Activated naive CD4-positive, alpha-beta T cell treated with anti-CD3 and anti-CD28 coated beads, Interleukin-2, amount 10 ng/mL, durations not matched to agents 7 days and 5 days (primary cell): ENCODE measurements at regions not wholly inside any gene's neighbourhood (a gene's known extent, or its start where the extent isn't known, plus 50 kb on each side); places are given as distances from the start of the nearest gene placed in this dataset.

Experiments used
- CTCF ChIA-PET: fragments of 350-600 bp; sonication (Branson Sonifier 250); formaldehyde crosslinking; loops from one replicate; lab custom pipeline; 2021; ENCODE audit warnings: antibody characterized with exemption; lab: Charles Lee
- DNase-seq: peaks from one replicate; pipeline ENCODE4 v3.0.0-alpha.2; 2020
- H3K27ac Mint-ChIP-seq: one replicate; pipeline ENCODE4 v1.8.0; 2021; ENCODE audit warnings: mild to moderate bottlenecking, moderate library complexity, mixed read lengths
- H3K27me3 Mint-ChIP-seq: one replicate; pipeline ENCODE4 v1.8.0; 2021; ENCODE audit warnings: mild to moderate bottlenecking, mixed read lengths
- H3K36me3 Mint-ChIP-seq: one replicate; pipeline ENCODE4 v1.8.0; 2021; ENCODE audit warnings: mixed read lengths
- H3K4me1 Mint-ChIP-seq: one replicate; pipeline ENCODE4 v1.8.0; 2021; ENCODE audit warnings: mixed read lengths
- H3K4me3 Mint-ChIP-seq: one replicate; pipeline ENCODE4 v1.8.0; 2021; ENCODE audit warnings: mild to moderate bottlenecking, moderate library complexity, mixed read lengths
- H3K9me3 Mint-ChIP-seq: one replicate; pipeline ENCODE4 v1.8.0; 2021; ENCODE audit warnings: mixed read lengths

DNA sequence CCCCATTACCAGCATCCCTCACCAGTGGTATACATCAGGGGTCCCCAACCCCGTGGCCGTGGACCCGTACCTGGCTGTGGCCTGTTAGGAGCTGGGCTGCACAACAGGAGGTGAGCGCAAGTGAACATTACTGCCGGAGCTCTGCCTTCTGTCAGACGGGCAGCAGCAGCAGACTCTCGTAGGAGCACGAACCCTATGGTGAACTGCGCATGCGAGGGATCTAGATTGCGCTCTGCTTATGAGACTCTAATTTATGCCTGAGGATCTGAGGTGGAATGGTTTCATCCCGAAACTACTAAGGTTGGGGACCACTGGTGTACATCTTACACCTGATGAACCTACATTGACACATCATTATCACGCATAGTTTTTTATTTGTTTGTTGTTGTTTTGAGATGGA is 52.8 kb upstream of the DHX15 start:
- CTCF ChIA-PET: no interaction called here
- no peaks in the 10 kb centered on the region for H3K36me3 Mint-ChIP-seq
- no peak for DNase-seq
- no peaks in the 10 kb centered on the region for H3K4me1 Mint-ChIP-seq
- H3K4me3 Mint-ChIP-seq: no peak overlapping the region
- no peaks in the 10 kb centered on the region for H3K9me3 Mint-ChIP-seq
- H3K27ac Mint-ChIP-seq: no peak overlapping the region
- H3K27me3 Mint-ChIP-seq: peaks cover 16% of the 10 kb centered on the region

GRCh38 chr4:24638396-24638875 is 54.1 kb upstream of the DHX15 start:
- Mint-ChIP-seq H3K4me1 (no peaks in the 10 kb centered on the region), H3K27me3 (peaks cover 16% of the 10 kb centered on the region), H3K36me3 (no peaks in the 10 kb centered on the region), H3K4me3 (no peak overlapping the region), H3K9me3 (no peaks in the 10 kb centered on the region), H3K27ac (no peak overlapping the region)
- no peak for DNase-seq
- CTCF ChIA-PET: no interaction called here

GRCh38 chr4:24639714-24640113 is 55.4 kb upstream of the DHX15 start:
- H3K27ac Mint-ChIP-seq: no peak overlapping the region
- H3K27me3 Mint-ChIP-seq: peaks cover 21% of the 10 kb centered on the region
- H3K4me1 Mint-ChIP-seq: no peaks in the 10 kb centered on the region
- no peak for DNase-seq
- no peaks in the 10 kb centered on the region for H3K9me3 Mint-ChIP-seq
- H3K36me3 Mint-ChIP-seq: no peaks in the 10 kb centered on the region
- CTCF ChIA-PET: no interaction called here
- H3K4me3 Mint-ChIP-seq: no peak overlapping the region

DNA sequence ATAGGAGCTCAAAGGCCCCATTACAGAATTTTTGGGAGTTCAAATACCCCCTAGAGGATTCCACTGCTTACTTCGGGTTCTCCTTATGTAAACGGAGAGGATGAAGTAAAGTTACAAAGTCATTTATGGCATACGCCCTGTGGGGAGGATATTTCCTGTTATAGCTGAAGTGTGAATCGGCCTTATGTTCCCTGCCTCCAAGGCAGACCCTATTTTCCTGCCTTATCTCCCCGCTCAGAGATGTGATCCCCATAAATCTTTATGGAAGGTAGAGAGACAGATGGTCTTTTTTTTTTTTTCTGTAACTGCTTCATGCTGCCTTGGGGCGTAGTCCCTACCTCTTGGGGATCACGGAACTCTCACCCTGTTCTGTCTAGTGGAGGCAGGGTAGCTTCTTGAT is 56.0 kb upstream of the DHX15 start:
- peaks cover 21% of the 10 kb centered on the region for H3K27me3 Mint-ChIP-seq
- H3K4me3 Mint-ChIP-seq: no peak overlapping the region
- H3K36me3 Mint-ChIP-seq: no peaks in the 10 kb centered on the region
- H3K4me1 Mint-ChIP-seq: no peaks in the 10 kb centered on the region
- DNase-seq: no peak
- no peak overlapping the region for H3K27ac Mint-ChIP-seq
- CTCF ChIA-PET: no interaction called here
- no peaks in the 10 kb centered on the region for H3K9me3 Mint-ChIP-seq

DNA sequence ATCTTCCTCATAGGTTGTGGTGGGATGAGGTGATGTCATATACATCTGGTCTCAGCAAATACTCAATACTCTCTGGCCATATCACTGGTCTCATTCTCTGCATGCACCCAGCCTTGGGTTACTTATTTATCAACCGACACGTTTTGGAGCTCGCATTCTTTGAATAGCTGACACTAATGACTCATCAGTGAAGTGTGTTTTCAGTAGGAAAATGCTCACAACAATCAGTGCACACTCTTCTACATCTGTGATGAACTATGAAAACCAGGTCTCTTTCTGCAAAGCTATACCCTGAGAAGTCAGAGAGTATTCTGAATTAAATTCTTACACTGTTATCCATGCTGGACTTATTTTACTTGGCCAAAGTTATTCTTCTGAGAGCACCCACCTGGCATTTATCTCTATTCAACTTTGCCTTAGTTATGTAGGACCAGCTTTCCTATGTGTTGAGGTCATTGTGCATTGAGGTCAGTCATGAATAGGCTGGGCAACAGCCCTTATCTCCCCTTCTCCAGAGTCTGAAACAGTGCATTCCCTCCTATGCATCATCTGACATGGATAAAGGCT is 58.7 kb upstream of the DHX15 start:
- no peaks in the 10 kb centered on the region for H3K9me3 Mint-ChIP-seq
- H3K4me3 Mint-ChIP-seq: no peak overlapping the region
- H3K27me3 Mint-ChIP-seq: peaks cover 21% of the 10 kb centered on the region
- CTCF ChIA-PET: no interaction called here
- no peak overlapping the region for H3K27ac Mint-ChIP-seq
- no peaks in the 10 kb centered on the region for H3K36me3 Mint-ChIP-seq
- DNase-seq: no peak
- no peaks in the 10 kb centered on the region for H3K4me1 Mint-ChIP-seq

DNA sequence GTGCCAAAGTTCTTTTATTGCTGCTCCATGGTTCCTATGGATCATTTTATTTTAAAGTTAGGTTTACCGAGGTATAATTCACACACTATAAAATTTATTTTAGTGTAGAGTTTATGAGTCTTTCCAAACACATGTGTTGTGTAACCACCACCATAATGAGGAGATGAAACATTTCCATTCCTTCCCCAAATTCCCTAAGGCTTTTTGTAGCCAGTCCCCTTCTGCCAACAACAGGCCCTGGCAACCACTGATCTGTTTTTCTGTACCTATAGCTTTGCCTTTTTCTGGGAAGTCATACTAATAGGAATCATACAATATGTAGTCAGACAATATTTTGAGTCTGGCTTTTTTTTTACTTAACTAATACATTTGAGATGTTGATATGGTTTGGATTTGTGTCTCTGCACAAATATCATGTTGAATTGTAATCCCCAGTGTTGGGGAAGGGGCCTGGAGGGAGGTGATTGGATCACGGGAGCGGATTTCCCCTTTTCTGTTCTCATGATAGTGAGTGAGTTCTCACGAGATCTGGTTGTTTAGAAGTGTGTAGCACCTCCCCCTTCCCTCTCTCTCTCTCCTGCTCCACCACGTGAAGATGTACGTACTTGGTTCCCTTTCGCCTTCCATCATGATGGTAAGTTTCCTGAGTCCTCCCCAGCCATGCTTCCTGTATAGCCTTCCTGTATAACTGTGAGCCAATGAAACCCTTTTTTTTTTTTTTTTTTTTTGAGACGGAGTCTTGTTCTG is 59.6 kb upstream of the DHX15 start:
- CTCF ChIA-PET: no interaction called here
- H3K27me3 Mint-ChIP-seq: peaks cover 21% of the 10 kb centered on the region
- no peak for DNase-seq
- no peak overlapping the region for H3K4me3 Mint-ChIP-seq
- H3K36me3 Mint-ChIP-seq: no peaks in the 10 kb centered on the region
- H3K27ac Mint-ChIP-seq: no peak overlapping the region
- no peaks in the 10 kb centered on the region for H3K9me3 Mint-ChIP-seq
- no peaks in the 10 kb centered on the region for H3K4me1 Mint-ChIP-seq

- Mint-ChIP-seq H3K4me3 (no peak overlapping the region), H3K36me3 (no peaks in the 10 kb centered on the region), H3K4me1 (no peaks in the 10 kb centered on the region), H3K9me3 (no peaks in the 10 kb centered on the region), H3K27me3 (peaks cover 10% of the 10 kb centered on the region), H3K27ac (no peak overlapping the region)
- no peak for DNase-seq
- CTCF ChIA-PET: no interaction called here
Observed at GRCh38 chr4:24644983-24645764, 60.8 kb upstream of the DHX15 start.

- DNase-seq: no peak
- no peaks in the 10 kb centered on the region for H3K4me1 Mint-ChIP-seq
- CTCF ChIA-PET: no interaction called here
- H3K27ac Mint-ChIP-seq: no peak overlapping the region
- H3K9me3 Mint-ChIP-seq: no peaks in the 10 kb centered on the region
- no peaks in the 10 kb centered on the region for H3K36me3 Mint-ChIP-seq
- H3K4me3 Mint-ChIP-seq: no peak overlapping the region
- peaks cover 4% of the 10 kb centered on the region for H3K27me3 Mint-ChIP-seq
Observed at GRCh38 chr4:24645765-24646550, 61.6 kb upstream of the DHX15 start.

DNA sequence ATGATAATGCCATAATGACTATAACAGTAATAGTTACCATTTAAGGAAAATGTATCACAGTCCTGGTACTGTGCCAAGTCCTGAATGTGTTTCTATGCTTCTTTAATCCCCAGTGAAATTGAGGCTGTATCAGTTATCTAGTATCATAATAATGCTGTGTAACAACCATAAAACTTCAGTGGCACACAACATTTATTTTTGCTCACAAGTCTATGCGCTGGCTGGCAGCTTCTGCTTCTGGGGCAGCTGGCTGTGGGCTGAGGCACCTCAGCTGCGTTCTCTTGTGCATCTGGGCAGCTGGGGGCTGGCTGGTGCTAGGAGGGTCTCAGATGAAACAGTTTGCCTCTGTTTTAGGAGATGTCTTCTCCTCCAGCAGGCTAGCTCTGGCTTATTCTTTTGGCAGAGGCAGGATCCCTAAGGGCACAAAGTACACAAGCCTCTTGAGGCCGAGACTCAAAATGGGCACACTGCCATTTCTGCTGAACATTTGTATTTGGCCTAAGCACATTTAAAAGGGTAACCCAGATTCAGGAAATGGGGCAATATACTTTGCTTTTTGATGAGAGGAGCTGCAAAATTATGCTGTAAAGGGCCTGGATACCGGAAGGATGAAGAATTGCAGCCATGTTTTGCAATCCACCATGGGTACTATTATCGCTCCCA is 62.6 kb upstream of the DHX15 start:
- CTCF ChIA-PET: no interaction called here
- H3K9me3 Mint-ChIP-seq: no peaks in the 10 kb centered on the region
- H3K27ac Mint-ChIP-seq: no peak overlapping the region
- peaks cover 4% of the 10 kb centered on the region for H3K27me3 Mint-ChIP-seq
- no peaks in the 10 kb centered on the region for H3K4me1 Mint-ChIP-seq
- no peak for DNase-seq
- H3K36me3 Mint-ChIP-seq: no peaks in the 10 kb centered on the region
- no peak overlapping the region for H3K4me3 Mint-ChIP-seq

DNA sequence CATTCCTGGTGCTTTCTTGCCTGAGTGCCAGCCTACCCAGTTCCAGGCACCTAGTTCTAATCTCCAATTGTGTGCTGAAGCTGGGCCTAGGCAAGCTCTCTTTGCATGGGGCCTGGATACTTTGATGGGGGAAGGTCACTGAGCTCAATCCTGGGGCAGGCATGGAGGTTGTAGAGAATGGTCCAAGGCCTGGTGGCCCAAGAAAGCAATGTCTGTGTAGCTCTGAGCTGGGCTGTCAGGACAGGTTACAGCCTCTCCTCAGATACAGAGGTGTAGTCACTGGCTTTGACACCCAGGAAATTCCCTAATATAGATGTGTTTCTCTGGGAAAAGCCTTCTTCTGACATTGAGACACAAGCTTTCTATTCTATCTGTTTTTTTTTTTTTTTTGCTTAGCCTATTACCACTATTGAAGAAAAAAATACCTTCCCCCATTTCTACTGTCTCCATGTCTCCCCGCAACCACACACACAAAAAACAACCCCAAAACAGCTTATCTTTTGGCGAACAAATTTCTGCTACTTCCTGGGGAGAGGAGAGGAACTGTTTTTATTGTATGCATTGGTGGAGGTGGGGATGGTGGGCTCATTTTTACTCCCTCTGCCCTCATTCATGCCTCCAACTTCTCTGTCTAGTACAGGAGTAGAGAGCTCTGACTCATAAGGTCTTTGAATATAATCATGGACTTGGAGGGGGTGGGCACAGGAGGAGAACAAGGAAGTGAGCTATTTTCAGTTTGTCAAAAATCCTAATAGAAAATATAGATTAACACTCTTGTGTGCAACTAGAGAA is 66.7 kb upstream of the DHX15 start:
- no peak overlapping the region for H3K4me3 Mint-ChIP-seq
- DNase-seq: no peak
- no peaks in the 10 kb centered on the region for H3K36me3 Mint-ChIP-seq
- H3K27ac Mint-ChIP-seq: no peak overlapping the region
- CTCF ChIA-PET: no interaction called here
- peaks cover 4% of the 10 kb centered on the region for H3K27me3 Mint-ChIP-seq
- no peaks in the 10 kb centered on the region for H3K4me1 Mint-ChIP-seq
- no peaks in the 10 kb centered on the region for H3K9me3 Mint-ChIP-seq

- Mint-ChIP-seq H3K9me3 (no peaks in the 10 kb centered on the region), H3K4me3 (no peak overlapping the region), H3K27ac (no peak overlapping the region), H3K27me3 (peaks cover 17% of the 10 kb centered on the region), H3K4me1 (peaks cover 4% of the 10 kb centered on the region), H3K36me3 (no peaks in the 10 kb centered on the region)
- CTCF ChIA-PET: no interaction called here
- no peak for DNase-seq
Observed at GRCh38 chr4:24655326-24655725, 71.0 kb upstream of the DHX15 start.

- H3K36me3 Mint-ChIP-seq: no peaks in the 10 kb centered on the region
- no peaks in the 10 kb centered on the region for H3K9me3 Mint-ChIP-seq
- H3K4me3 Mint-ChIP-seq: no peak overlapping the region
- H3K27ac Mint-ChIP-seq: no peak overlapping the region
- peaks cover 4% of the 10 kb centered on the region for H3K4me1 Mint-ChIP-seq
- no peak for DNase-seq
- peaks cover 17% of the 10 kb centered on the region for H3K27me3 Mint-ChIP-seq
- CTCF ChIA-PET: no interaction called here
Observed at GRCh38 chr4:24655971-24656370, 71.6 kb upstream of the DHX15 start.

GRCh38 chr4:24656906-24657305 is 72.6 kb upstream of the DHX15 start:
- Mint-ChIP-seq H3K27me3 (peaks cover 17% of the 10 kb centered on the region), H3K9me3 (no peaks in the 10 kb centered on the region), H3K27ac (no peak overlapping the region), H3K36me3 (no peaks in the 10 kb centered on the region), H3K4me3 (no peak overlapping the region), H3K4me1 (peaks cover 4% of the 10 kb centered on the region)
- CTCF ChIA-PET: no interaction called here
- DNase-seq: no peak
